Loucy (cell line): ENCODE measurements at regions not wholly inside any gene's neighbourhood (a gene's known extent, or its start where the extent isn't known, plus 50 kb on each side); places are given as distances from the start of the nearest gene placed in this dataset.

Experiments used
- CTCF ChIP-seq: fragments of 200-600 bp; sonication (generic); conservative IDR thresholded peaks from 2 replicates; pipeline ENCODE4 v1.5.1; 2014; ENCODE audit warnings: mild to moderate bottlenecking, antibody characterized with exemption, low read length
- EZH2phosphoT487 ChIP-seq: fragments of 200-600 bp; IDR thresholded peaks from 2 replicates; pipeline ENCODE4 v1.6.1; 2018; ENCODE audit warnings: antibody characterized with exemption, mild to moderate bottlenecking, moderate library complexity, borderline replicate concordance

- TF ChIP-seq CTCF, result no peak
- no peak for TF ChIP-seq EZH2phosphoT487
Observed at GRCh38 chr1:232274999-232275710, 354.8 kb downstream of the SIPA1L2 start.
